GM23338 (cell line): ENCODE measurements at regions not wholly inside any gene's neighbourhood (a gene's known extent, or its start where the extent isn't known, plus 50 kb on each side); places are given as distances from the start of the nearest gene placed in this dataset.

Experiments
- ATAC-seq: fragments of 200-7000 bp; cut with Tn5 transposase; 3 replicates; pipeline ENCODE4 v1.9.1; 2020
- DNase-seq: peaks from one replicate; pipeline ENCODE4 v3.0.0-alpha.2; 2015; ENCODE audit warnings: low spot score
- H2AFZ ChIP-seq: fragments of 200-600 bp; sonication (generic); 2 replicates; pipeline ENCODE4 v1.8.0; 2016; ENCODE audit warnings: antibody characterized with exemption, mild to moderate bottlenecking, moderate library complexity
- H3F3A ChIP-seq: fragments of 200-600 bp; sonication (generic); replicated peaks from 2 replicates; pipeline ENCODE4 v1.8.0; 2017; ENCODE audit warnings: antibody characterized with exemption, mixed run types, low read depth
- H3K27ac ChIP-seq: fragments of 200-600 bp; sonication (generic); 2 replicates; pipeline ENCODE4 v1.6.1; 2016; ENCODE audit warnings: low read depth
- H3K27me3 ChIP-seq: fragments of 200-600 bp; sonication (generic); 2 replicates; pipeline ENCODE4 v1.8.0; 2016; ENCODE audit warnings: mild to moderate bottlenecking, mixed run types, moderate library complexity; ENCODE audit not compliant: insufficient read depth
- H3K36me3 ChIP-seq: fragments of 200-600 bp; sonication (generic); 2 replicates; pipeline ENCODE4 v1.8.0; 2016; ENCODE audit warnings: mild to moderate bottlenecking; ENCODE audit not compliant: insufficient read depth
- H3K4me1 ChIP-seq: fragments of 200-600 bp; sonication (generic); 2 replicates; pipeline ENCODE4 v1.8.0; 2016; ENCODE audit warnings: mild to moderate bottlenecking, moderate library complexity; ENCODE audit not compliant: insufficient read depth
- H3K4me2 ChIP-seq: fragments of 200-600 bp; sonication (generic); 2 replicates; pipeline ENCODE4 v1.7.1; 2017; ENCODE audit warnings: mixed run types
- H3K4me3 ChIP-seq: fragments of 200-600 bp; sonication (generic); 2 replicates; pipeline ENCODE4 v1.6.1; 2016; ENCODE audit warnings: mixed run types
- H3K79me2 ChIP-seq: fragments of 200-600 bp; sonication (generic); replicated peaks from 2 replicates; pipeline ENCODE4 v1.8.0; 2017; ENCODE audit warnings: mild to moderate bottlenecking; ENCODE audit not compliant: insufficient read depth
- H3K9me2 ChIP-seq: fragments of 200-600 bp; sonication (generic); 2 replicates; pipeline ENCODE4 v1.8.0; 2017; ENCODE audit not compliant: insufficient read depth
- H4K20me1 ChIP-seq: fragments of 200-600 bp; sonication (generic); replicated peaks from 2 replicates; pipeline ENCODE4 v1.8.0; 2017; ENCODE audit warnings: mild to moderate bottlenecking; ENCODE audit not compliant: insufficient read depth
- H3K27ac Mint-ChIP-seq: 2 replicates; pipeline ENCODE4 v1.8.0; 2020; ENCODE audit warnings: inconsistent platforms, mild to moderate bottlenecking, moderate library complexity, mixed read lengths
- H3K27me3 Mint-ChIP-seq: 3 replicates; pipeline ENCODE4 v1.8.0; 2022; ENCODE audit warnings: low read depth, mild to moderate bottlenecking, moderate library complexity, mixed read lengths, inconsistent platforms; ENCODE audit not compliant: insufficient read depth, poor library complexity
- H3K36me3 Mint-ChIP-seq: 3 replicates; pipeline ENCODE4 v1.8.0; 2021; ENCODE audit warnings: low read depth, mild to moderate bottlenecking, inconsistent platforms, moderate library complexity, mixed read lengths
- H3K4me1 Mint-ChIP-seq: 3 replicates; pipeline ENCODE4 v1.8.0; 2020; ENCODE audit warnings: mild to moderate bottlenecking, inconsistent platforms, mixed read lengths
- H3K4me3 Mint-ChIP-seq: 3 replicates; pipeline ENCODE4 v1.8.0; 2021; ENCODE audit warnings: moderate library complexity, mild to moderate bottlenecking, inconsistent platforms, mixed read lengths
- H3K9me3 Mint-ChIP-seq: 3 replicates; pipeline ENCODE4 v1.8.0; 2020; ENCODE audit warnings: moderate library complexity, mild to moderate bottlenecking, inconsistent platforms, mixed read lengths
- CREB1 ChIP-seq: fragments of 250-450 bp; sonication (Bioruptor Pico); IDR thresholded peaks from 2 replicates; pipeline ENCODE4 v1.5.0; 2020; ENCODE audit warnings: low read depth, mild to moderate bottlenecking, moderate library complexity
- EZH2 ChIP-seq: fragments of 200-600 bp; sonication (generic); IDR thresholded peaks from one replicate; pipeline ENCODE4 v1.8.0; 2017; ENCODE audit warnings: antibody characterized with exemption, mild to moderate bottlenecking, low read depth; ENCODE audit not compliant: unreplicated experiment
- EZH2phosphoT487 ChIP-seq: fragments of 200-600 bp; sonication (generic); IDR thresholded peaks from one replicate; pipeline ENCODE4 v1.8.1; 2018; ENCODE audit warnings: antibody characterized with exemption; ENCODE audit not compliant: unreplicated experiment
- JUNB ChIP-seq: IDR thresholded peaks from one replicate; pipeline ENCODE4 v1.6.1; 2016; ENCODE audit warnings: antibody characterized with exemption; ENCODE audit not compliant: unreplicated experiment
- NANOG ChIP-seq: IDR thresholded peaks from 2 replicates; pipeline ENCODE4 v1.6.1; 2016; ENCODE audit warnings: antibody characterized with exemption, borderline replicate concordance
- STAT1 ChIP-seq: IDR thresholded peaks from one replicate; pipeline ENCODE4 v1.6.1; 2016; ENCODE audit warnings: antibody characterized with exemption; ENCODE audit not compliant: unreplicated experiment
- ZNF114 ChIP-seq: fragments of 250-450 bp; sonication (Bioruptor Pico); IDR thresholded peaks from 2 replicates; pipeline ENCODE4 v1.5.0; 2020; ENCODE audit warnings: mild to moderate bottlenecking, moderate library complexity
- ZNF331 ChIP-seq: fragments of 250-450 bp; sonication (Bioruptor Pico); IDR thresholded peaks from 2 replicates; pipeline ENCODE4 v1.5.0; 2020; ENCODE audit warnings: low read depth, mild to moderate bottlenecking, moderate library complexity
- TF ChIP-seq, protein P1 (sequence below), 2 experiments: fragments of 200-600 bp in 1 of 2; sonication (generic) in 1 of 2; conservative IDR thresholded peaks; 2 replicates each; pipeline versions ENCODE4 v1.5.1 to v1.6.1; 2016 to 2017; ENCODE audit warnings: antibody characterized with exemption in 2 of 2, low read depth in 2 of 2, mild to moderate bottlenecking in 2 of 2, moderate library complexity in 1 of 2
- TF ChIP-seq, protein P2 (sequence below): IDR thresholded peaks from 2 replicates; pipeline ENCODE4 v1.6.1; 2016; ENCODE audit warnings: antibody characterized with exemption

DNA sequence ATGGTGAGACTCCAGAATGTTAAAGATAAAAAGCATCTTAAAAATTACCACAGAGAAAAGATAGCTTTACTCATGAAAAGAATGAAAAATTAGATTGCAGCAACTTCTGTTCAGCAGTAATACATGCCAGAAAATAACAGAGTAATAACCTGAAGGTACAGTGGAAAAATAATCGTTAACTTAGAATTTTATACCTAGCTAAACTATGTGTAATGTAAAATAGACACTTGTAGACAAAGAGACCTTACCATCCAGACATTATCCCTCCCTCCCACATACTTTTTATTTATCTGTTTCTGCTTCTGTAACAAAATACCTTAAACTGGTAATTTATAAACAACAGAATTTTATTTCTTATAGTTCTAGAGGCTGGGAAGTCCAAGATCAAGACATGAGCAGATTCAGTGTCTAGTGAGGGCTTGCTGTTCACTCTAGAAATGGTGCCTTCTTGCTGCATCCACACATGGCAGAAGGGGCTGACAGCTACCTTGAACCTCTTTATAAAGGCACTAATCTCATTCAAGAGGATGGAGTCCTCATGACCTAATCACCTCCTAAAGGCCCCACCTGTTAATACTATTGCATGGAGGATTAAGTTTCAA is 90.7 kb downstream of the COL6A6 start:
- H3K4me1 Mint-ChIP-seq: no peaks in the 10 kb centered on the region

DNA sequence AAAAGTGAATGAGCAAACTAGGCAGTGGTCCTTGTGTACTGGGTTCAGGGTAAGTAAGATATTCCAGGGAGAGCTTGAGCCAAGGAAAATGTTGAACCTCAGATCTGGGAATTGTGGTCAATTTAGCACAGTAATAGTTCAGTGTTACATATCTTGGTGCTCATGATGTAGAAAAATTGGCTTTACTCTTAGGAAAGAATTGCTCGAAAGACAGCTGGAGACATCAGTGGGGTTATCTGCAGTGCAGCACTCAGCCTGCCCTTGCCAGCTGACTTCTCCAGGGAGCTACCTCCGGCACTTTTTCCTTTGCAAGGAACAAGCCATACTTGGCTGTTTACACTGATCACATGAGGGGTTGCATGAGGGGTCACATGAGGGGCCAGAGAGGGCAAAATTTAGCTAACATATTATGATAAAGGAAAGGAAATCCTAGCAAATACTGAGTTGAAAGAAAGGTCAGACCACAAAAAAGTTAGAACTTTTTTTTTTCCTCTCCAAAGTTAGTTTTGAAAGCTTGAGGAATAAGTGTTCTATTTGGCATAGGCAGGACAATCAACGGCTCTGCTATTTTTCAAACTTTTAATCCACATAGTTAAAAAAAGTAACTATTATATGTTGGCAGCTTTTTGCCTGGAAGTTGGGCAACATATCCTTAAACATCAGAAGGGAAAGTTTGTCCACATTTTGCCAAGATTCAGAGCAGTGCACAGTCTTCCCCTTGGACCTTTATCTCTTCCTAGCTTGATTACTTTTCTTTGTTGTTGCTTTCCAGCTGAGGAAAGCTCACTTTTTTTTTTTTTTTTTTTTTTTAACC is 92.4 kb downstream of the COL6A6 start:
- TF ChIP-seq NANOG (no peak), ZNF114 (CRISPR knock-in tag) (no peak), STAT1 (no peak), ZNF331 (CRISPR knock-in tag) (no peak)
- TF ChIP-seq, protein P1, sequence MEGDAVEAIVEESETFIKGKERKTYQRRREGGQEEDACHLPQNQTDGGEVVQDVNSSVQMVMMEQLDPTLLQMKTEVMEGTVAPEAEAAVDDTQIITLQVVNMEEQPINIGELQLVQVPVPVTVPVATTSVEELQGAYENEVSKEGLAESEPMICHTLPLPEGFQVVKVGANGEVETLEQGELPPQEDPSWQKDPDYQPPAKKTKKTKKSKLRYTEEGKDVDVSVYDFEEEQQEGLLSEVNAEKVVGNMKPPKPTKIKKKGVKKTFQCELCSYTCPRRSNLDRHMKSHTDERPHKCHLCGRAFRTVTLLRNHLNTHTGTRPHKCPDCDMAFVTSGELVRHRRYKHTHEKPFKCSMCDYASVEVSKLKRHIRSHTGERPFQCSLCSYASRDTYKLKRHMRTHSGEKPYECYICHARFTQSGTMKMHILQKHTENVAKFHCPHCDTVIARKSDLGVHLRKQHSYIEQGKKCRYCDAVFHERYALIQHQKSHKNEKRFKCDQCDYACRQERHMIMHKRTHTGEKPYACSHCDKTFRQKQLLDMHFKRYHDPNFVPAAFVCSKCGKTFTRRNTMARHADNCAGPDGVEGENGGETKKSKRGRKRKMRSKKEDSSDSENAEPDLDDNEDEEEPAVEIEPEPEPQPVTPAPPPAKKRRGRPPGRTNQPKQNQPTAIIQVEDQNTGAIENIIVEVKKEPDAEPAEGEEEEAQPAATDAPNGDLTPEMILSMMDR (conservative IDR thresholded peaks at IDR 0.05; ENCODE audit: low read depth in 2 of 2): no peak
- no peaks in the 10 kb centered on the region for H3K27me3 Mint-ChIP-seq
- Histone ChIP-seq H3K36me3 (no peaks in the 10 kb centered on the region; the same call in 1 of the 2 replicates), H3K9me2 (0 out of 2 replicates have a peak, but pooled peaks cover 3% of the 10 kb centered on the region), H3K4me1 (no peaks in the 10 kb centered on the region), H3K79me2 (no peaks in the 10 kb centered on the region), H3K4me2 (no peak overlapping the region), H3F3A (no peaks in the 10 kb centered on the region), H3K4me3 (no peak overlapping the region), H3K27me3 (no peaks in the 10 kb centered on the region), H3K27ac (no peak overlapping the region), H4K20me1 (no peaks in the 10 kb centered on the region), H2AFZ (no peak overlapping the region)
- no peak overlapping the region for H3K4me3 Mint-ChIP-seq
- ATAC-seq (no peak), DNase-seq (no peak)
- no peak overlapping the region for H3K27ac Mint-ChIP-seq
- H3K4me1 Mint-ChIP-seq: no peaks in the 10 kb centered on the region
- H3K9me3 Mint-ChIP-seq: peaks cover 10% of the 10 kb centered on the region; the same call in 2 of the 3 replicates
- peaks cover 2% of the 10 kb centered on the region; the same call in 1 of the 3 replicates for H3K36me3 Mint-ChIP-seq

More for the DNA sequence above, 90.7 kb downstream of the COL6A6 start:
- no peaks in the 10 kb centered on the region for H3F3A ChIP-seq
- no peaks in the 10 kb centered on the region for H4K20me1 ChIP-seq
- Mint-ChIP-seq H3K4me3 (no peak overlapping the region), H3K27ac (no peak overlapping the region), H3K36me3 (peaks cover 2% of the 10 kb centered on the region; the same call in 1 of the 3 replicates), H3K9me3 (peaks cover 10% of the 10 kb centered on the region; the same call in 2 of the 3 replicates), H3K27me3 (no peaks in the 10 kb centered on the region)
- H2AFZ ChIP-seq: no peak overlapping the region
- TF ChIP-seq ZNF114 (CRISPR knock-in tag): no peak
- TF ChIP-seq, protein P2, sequence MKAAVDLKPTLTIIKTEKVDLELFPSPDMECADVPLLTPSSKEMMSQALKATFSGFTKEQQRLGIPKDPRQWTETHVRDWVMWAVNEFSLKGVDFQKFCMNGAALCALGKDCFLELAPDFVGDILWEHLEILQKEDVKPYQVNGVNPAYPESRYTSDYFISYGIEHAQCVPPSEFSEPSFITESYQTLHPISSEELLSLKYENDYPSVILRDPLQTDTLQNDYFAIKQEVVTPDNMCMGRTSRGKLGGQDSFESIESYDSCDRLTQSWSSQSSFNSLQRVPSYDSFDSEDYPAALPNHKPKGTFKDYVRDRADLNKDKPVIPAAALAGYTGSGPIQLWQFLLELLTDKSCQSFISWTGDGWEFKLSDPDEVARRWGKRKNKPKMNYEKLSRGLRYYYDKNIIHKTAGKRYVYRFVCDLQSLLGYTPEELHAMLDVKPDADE: no peak
- no peak for TF ChIP-seq CREB1
- TF ChIP-seq EZH2phosphoT487: no peak
- no peak for TF ChIP-seq EZH2
- no peak for TF ChIP-seq JUNB
- no peak for TF ChIP-seq NANOG
- TF ChIP-seq ZNF331 (CRISPR knock-in tag): no peak
- TF ChIP-seq, protein P1 (conservative IDR thresholded peaks at IDR 0.05; ENCODE audit: low read depth in 2 of 2): no peak
- no peaks in the 10 kb centered on the region; the same call in 1 of the 2 replicates for H3K36me3 ChIP-seq
- H3K4me3 ChIP-seq: no peak overlapping the region
- H3K4me2 ChIP-seq: no peak overlapping the region
- 0 out of 2 replicates have a peak, but pooled peaks cover 3% of the 10 kb centered on the region for H3K9me2 ChIP-seq
- H3K4me1 ChIP-seq: no peaks in the 10 kb centered on the region
- no peaks in the 10 kb centered on the region for H3K27me3 ChIP-seq
- no peaks in the 10 kb centered on the region for H3K79me2 ChIP-seq
- no peak for DNase-seq
- H3K27ac ChIP-seq: no peak overlapping the region
- no peak for ATAC-seq
